ENCODE measurements at regions not wholly inside any gene's neighbourhood (a gene's known extent, or its start where the extent isn't known, plus 50 kb on each side); places are given as distances from the start of the nearest gene placed in this dataset.

GRCh38 chr6:86832686-86833085 is 104.6 kb upstream of the HTR1E start:
- TF ChIP-seq CTCF (IDR thresholded peaks at IDR 0.05): no peak
- TF ChIP-seq POLR2A (IDR thresholded peaks at IDR 0.05): no peak
